GM19035 (cell line): ENCODE measurements at regions not wholly inside any gene's neighbourhood (a gene's known extent, or its start where the extent isn't known, plus 50 kb on each side); places are given as distances from the start of the nearest gene placed in this dataset.

ENCODE experiments used
- ATAC-seq: cut with Tn5 transposase; IDR thresholded peaks from one replicate; pipeline ENCODE4 v1.9.1; 2021; ENCODE audit not compliant: unreplicated experiment

DNA sequence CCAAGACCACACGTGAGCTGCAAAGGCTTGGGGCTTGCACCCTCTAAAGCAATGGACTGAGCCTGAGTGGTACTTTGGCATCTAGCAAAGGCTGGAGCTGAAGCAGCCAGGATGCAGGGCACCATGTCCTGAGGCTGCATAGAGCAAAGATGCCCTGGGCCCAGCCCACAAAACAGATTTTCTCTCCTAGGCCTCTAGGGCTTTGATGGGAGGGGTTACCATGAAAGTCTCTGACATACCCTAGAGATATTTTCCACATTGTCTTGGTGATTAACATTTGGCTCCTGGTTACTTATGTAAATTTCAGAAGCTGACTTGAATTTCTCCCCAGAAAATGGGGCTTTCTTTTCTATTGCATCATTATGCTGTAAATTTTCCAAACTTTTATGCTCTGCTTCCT is 438.3 kb downstream of the SLC16A7 start:
- ATAC-seq: no peak

DNA sequence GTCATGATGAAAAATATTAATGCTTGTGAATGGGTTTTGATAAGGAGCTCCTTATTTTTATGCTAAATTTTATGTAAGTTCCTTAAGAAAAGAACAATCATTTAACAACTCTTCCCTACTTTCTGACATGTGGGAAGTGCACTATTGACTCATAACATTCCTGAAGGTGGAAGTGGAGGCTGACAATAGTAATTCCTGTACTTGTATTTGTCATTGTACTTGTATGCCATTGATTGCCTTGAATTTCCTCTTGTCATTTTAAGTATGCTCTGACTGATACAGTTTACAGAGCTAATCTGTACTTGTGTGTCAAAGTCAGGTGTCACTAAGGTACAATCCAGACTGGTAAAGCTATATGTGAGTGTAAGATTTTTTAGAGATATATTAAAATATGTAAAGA is 440.0 kb downstream of the SLC16A7 start:
- no peak for ATAC-seq

DNA sequence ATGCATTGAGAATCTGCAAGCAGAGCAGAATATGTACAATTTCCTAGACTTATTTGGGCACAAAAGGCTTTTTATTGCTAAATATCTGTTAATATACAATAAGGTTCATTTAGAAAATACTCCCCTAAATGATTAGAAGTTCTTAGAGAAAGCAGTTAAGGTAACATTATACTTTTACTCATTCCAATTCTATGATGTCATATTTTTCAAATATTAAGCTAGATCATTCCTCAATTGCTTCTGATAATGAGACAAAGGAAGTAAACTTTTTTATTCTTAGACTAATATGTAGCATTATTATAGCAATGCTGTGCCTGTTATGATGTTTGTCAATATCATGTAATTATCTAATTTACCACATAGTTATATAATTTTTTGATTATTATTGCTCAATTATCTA is 447.0 kb downstream of the SLC16A7 start:
- ATAC-seq: no peak

DNA sequence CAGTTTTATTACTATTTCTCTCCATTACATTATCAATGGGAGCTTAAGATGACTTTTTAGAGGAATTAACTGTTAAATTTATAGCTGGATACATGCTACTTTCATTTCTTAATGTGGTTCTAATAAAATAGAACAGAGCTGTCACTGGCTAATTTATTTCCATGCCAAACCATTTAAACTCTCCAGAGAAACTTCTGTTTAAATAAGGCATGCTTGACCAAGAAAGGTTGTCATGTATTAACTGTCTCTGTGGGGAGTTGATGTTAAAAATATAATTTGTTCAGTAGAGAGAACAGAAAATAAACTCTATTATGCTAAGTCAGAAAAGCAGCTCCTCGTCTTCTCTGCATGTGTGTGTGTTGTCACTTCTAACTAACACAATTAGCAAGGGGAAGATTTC is 447.4 kb downstream of the SLC16A7 start:
- ATAC-seq: no peak

DNA sequence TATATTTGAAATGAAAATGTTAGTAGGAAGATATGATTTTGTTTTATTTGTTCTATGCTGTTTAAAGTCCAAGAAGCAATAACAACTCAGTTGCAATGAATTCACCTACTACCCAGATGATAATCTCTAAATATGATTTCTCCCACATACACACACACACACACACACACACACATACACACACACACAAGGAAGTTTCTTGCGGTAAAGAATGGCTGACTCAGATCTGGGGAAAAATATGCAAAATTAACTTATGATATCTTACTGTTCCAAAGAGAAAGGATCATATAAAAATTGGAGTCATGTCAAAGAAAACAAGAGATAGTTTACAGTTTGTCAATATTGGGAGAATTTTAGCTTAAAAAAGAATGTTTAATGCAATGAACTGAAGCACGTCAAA is 456.7 kb downstream of the SLC16A7 start:
- no peak for ATAC-seq

DNA sequence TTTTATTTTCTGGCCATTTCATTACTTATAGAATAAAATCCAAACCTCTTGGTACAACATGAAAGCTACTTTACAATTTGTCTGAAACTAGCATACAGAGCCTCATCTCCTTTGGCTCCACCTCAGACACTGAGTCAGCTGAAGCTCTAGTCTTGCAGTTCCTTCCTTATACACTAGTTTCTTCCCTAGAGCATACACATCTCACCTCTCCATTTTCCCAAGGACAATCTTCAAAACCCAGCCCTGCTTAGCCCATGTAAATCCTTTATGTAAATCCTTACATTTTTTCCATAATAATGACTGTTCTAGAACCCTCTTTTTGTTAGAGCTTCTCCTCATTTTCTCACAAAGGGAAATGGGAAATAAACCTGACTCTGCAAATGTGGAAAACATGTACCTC is 463.4 kb downstream of the SLC16A7 start:
- no peak for ATAC-seq

DNA sequence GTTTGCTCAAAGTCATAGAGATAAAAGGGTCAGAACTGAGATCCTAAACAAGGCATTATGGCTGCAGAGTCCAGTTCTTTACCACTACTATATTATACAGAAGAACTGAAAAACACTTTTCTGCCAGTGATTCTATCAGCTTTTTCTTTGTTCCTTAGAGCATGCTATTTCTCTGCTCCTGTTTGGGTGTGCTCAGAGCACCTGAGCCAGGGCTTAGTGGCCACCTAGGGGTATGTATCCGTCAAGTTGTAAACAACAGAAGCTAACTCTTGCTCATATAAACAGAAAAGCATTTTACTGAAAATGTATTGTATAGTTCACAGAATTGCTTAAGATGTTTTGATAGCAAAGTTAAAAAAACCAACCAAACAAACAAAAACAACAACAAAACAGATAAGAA is 470.8 kb downstream of the SLC16A7 start:
- ATAC-seq: no peak

DNA sequence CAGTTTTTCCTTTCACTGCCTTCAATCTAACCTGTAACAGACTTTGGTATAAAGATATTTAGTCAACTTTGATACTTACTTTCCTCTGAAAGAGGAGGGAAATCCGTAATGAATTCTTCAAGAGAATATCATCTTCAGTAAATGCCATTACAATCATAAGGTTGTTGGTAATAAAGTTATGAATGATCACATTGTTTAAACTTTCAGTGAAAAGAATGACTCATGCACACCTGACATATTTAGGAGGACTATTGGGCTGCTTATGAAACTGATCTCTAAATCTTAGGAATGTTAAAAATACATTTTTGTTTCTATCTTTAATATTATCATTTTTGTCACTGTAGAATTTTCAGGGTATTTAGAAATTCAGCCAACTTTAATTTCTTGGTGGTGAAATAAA is 474.7 kb downstream of the SLC16A7 start:
- ATAC-seq: no peak

DNA sequence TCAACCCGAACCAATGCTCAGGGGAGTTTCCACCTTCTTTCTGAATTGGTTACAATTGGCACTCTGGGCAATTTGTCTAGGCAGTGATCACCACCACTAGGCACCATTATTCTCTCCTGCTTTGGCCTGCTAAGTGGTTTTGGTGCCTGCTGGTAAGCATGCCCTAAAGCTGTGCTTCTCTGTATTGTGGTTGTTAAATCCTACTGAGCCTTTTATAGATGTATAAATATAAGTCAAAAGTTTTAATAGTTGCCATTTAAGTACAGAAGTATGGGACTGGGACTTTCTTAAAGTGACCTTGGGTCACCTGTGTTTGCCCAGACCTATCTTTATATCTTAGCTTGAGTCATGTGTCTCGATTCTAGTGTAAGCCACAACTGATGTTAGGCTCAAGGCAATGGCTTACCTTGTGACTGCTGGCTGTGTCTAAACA is 475.9 kb downstream of the SLC16A7 start:
- no peak for ATAC-seq

DNA sequence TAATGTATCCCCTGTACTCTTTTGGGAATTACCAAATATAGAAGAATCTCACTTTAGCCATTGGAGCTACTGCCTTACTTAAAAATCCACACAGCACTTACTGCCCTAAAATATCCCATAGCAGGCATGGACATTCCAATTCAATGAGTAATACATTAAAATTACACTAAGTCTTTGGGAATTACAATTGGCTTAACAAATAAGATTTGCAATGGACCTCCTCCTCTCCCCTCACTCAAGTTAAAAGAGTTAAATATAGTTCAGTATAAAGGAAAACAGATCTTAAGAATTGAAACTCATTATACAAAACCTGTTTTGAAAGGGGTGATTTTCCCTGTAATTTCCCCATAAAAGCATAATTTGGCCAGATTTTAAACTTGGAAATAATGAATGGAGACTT is 477.1 kb downstream of the SLC16A7 start:
- no peak for ATAC-seq

DNA sequence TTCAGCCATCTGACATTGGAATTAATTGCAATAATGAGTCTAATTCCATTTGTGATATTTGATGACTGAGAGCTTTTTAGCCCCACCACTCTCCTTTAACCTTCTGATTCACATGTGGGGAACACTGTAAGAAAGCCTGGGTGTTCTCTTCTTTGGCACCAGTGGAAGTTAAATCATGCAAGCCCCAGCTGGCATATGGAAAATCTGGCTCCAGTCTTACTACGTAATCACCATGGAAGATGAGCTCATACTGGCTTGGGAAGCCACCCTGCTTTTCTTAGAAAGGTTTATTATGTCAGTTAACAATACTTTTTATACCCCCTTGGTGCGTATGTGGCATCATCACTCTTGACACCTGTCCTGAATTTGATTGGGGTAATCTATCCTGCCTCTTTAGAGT is 479.3 kb downstream of the SLC16A7 start:
- no peak for ATAC-seq

DNA sequence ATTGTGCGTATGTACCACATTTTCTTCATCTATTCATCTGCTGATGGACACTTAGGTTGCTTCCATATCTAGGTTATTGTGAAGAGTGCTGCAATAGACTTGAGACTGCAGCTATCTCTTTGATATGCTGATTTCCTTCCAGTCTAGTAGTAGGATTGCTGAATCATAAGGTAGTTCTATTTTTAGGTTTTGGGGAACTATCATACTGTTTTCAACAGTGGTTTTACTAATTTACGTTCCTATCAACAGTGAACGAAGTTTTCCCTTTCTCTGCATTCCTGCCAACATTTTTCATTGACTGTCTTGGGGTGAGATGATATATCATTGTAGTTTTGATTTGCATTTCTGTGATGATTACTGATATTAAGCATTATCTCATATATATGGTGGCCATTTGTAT is 482.2 kb downstream of the SLC16A7 start:
- ATAC-seq: no peak

DNA sequence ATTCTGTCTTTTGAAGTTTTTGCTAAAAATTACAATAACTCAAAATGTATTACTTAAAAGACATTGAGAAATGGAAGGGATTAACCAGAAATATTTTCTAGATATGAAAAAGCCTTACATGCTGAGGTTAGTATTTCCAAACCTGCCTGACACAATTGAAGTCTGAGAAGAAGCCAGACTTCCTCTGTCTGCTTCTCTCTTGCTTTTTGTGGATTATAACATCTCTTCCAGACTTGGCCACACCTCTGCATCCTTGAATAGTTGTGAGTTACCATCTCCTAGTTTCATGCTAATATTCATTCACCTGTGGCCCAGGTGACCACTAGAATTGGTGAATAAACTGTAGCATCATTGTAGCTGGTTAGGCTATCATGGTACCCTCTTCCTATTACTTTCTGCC is 497.6 kb downstream of the SLC16A7 start:
- no peak for ATAC-seq

DNA sequence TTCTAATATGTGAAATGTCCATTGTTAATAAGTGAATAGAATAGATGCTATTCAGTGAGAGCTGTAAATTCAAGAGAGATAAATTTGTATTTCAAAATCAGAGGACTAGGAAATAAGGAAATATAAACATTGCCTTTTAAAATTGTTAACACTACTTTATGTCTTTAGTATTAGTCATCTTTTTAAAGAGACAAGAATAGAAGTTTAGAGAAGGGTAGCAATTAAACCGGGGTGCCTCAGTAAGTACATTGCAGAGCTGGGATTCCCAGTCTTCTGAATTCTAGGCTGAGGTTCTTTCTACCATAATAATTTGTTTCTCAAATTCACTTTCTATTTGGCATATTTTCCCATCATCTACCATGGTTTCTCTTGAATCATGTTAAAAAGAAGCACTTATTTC is 498.6 kb downstream of the SLC16A7 start:
- no peak for ATAC-seq

DNA sequence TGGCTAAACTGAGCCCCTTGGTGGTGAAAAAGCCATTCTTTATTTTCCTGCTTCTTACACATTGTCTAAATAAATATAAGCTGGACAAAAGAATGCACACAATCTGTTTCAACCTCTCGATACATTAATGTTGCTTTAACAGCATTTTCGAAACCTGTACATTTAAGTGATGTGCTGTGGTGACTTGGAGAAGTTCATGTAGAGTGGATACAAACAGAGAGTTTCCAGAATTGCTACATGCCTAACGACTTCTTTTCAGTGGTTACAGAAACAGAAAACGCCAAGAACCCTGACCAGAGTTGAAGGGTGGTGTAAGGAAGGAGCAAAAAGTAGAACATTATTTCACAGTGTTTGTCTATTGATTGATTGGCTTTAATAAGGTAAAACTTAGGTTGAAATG is 500.9 kb downstream of the SLC16A7 start:
- ATAC-seq: no peak

DNA sequence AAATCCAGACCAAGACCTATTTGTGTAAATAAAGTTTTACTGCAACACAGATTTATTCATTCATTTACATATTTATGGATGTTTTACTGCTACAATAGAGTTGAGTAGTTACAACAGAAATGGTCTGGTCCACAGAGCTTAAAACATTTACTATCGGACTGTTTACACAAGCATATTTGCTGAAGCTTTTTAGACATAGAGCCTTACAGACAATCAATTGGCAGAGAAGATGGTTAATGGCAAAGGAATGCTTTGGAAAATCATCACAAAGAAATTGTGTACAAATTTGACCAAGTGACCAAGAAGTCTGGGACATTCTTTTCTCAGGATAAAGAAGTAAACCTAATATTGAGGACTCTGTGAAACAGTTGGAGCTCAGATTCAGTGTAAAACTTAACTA is 504.3 kb downstream of the SLC16A7 start:
- ATAC-seq: no peak

DNA sequence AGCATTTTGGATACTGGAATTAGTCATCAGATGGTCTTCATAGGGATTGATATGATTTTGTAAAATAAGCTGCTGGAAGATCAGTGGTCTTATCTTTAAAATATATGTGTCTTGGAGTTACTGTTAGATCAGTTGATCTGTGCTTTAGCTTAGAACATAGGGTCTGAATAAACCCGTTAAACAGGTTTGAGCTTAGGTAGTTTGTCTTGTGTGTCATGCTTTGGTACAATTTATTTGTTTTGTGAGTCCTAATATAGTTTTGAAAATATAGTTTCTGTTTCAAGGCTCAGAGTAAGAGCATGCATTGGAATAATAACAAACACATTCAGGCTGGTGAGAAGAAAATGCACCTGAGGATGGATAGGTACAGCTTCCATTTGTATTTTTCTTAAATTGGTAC is 505.0 kb downstream of the SLC16A7 start:
- no peak for ATAC-seq

DNA sequence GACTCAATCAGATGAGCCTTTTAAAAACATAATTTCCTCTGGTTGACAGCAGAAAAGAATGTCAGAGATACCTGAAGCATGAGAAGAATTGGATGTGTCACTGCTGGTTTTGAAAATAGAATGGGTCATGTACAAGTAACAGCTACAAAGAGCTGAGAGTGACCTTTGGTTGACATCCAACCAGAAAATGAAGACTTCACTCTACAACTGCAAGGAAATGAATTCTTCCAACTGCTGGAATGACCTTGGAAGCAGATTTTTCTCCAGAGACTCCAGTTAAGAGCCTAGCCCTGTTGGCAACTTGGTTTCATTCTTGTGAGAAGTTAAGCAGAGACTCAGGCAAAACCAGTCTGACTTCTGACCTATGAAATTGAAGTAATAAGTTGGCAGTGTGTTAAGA is 505.9 kb downstream of the SLC16A7 start:
- ATAC-seq: no peak

DNA sequence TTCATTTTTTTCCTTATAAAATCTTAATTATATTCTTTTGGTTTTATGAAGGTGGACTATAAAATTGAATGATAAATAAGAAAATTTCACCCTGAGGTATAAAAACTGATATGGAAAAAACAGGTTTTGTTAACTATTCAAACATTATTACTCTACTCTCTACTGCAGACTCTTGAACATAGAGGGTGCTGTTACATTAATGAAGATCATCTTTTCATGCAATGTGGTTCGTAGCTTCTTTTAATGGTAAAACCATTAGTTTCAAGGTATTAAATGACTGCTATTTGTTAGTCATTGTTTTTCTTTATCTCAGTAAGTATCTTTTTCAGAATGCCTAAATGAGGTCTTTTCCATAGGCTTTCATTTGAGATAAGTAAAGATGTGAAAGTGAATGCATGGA is 510.4 kb downstream of the SLC16A7 start:
- ATAC-seq: no peak

DNA sequence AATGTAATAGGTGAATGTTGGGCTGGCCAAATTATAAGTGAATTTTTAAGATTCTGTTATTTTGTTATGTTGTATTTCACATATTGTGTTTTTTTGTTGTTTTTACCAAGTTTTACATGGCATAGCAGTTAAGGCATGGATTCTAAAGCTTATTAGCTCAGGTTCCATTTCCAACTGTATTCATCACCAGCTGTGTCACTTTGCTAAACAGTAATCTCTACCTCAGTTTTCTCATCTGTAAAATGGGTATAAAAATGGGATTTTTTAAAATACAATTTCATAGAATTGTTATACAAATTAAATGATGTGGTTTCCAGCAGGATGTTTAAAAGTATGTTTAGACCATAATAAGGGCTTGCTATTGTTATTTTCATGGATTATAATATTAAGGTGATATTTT is 512.2 kb downstream of the SLC16A7 start:
- ATAC-seq: no peak

DNA sequence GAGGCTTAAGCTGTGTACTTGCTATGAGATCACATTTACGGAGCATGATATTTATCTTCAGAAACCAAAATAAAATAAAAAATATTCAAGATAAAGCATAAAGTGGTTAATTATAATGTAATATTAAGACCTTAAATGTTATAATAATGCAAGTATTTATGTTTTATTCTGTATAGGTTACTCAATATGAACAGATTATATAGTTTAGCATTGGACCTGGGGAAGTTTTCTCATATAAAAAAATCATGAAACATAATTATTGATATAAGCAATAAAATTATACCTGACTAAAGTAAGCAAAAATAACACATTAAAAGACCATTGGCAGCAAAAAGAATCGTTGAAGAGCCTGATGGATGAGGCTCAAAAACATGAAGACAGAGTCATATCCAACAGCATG is 516.2 kb downstream of the SLC16A7 start:
- ATAC-seq: no peak

DNA sequence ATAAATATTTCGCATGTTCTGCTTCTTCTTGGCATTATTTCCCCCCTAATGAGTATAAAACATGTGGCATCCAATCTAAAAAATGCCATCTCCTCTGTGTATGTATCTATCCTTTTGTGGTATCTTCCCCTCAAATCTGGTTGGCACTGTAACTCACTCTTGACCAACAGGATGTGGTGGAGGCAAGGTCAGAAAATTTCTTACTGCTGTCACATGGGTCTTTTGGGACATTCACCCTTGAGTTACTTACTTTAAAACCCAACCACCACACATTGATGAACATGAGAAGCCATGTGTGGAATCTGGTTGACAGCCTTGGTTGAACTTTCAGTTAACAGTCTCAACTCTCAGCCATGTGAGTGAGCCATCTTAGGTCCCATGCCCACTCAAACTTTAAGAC is 516.9 kb downstream of the SLC16A7 start:
- no peak for ATAC-seq

DNA sequence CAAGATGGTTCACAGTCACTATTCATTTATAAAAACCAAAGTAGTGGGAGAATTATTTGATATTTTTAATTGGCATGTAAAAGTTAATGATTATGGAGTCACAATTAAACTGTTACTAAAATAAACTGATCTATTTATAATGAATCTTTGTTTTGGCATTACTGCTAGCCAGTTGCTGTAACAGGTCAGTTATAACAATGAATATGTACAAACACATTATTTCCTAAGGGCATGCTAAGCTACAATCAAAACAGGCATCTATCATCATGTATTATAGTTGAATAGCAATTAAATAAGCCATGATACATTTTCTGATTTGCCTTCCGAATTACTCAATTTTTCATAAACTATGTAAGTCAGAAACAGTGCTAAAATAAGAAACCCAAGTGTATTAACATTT is 518.3 kb downstream of the SLC16A7 start:
- no peak for ATAC-seq

DNA sequence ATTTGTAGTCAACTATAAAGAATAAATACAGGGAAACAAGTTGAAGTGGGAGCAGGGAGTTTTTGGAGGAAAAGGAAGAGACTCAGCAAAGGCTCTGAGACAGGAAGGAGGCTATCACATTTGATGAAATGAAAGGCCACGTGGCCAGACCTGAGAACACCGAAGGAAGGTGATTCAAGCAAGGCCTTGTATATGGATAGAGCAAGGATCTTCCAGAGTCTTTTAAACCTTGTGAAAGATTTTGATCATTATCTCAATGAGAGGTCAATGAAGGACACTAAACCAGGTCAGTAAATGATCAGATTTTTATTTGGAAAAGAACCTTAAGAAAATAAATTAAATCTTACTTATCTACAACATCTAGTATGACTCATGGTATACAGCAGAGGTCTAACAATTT is 523.5 kb downstream of the SLC16A7 start:
- ATAC-seq: no peak
